SK-N-SH treated with all-trans-retinoic acid at 6 μM for 48 hours (cell line): ENCODE measurements at regions not wholly inside any gene's neighbourhood (a gene's known extent, or its start where the extent isn't known, plus 50 kb on each side); places are given as distances from the start of the nearest gene placed in this dataset.

Experiments used
- ATAC-seq: fragments of 200-7000 bp; cut with Tn5 transposase; 3 replicates; pipeline ENCODE4 v1.9.1; 2020; ENCODE audit warnings: mild to moderate bottlenecking, moderate library complexity
- ARNTL ChIP-seq: fragments of 450-650 bp; formaldehyde crosslinking; IDR thresholded peaks from 2 replicates; pipeline ENCODE4 v1.5.0; 2020; ENCODE audit warnings: low read depth, mild to moderate bottlenecking, moderate library complexity, borderline replicate concordance
- BACH2 ChIP-seq: fragments of 250-450 bp; sonication (Bioruptor Pico); IDR thresholded peaks from 2 replicates; pipeline ENCODE4 v1.9.0; 2021; ENCODE audit warnings: mild to moderate bottlenecking, borderline replicate concordance
- CSDC2 ChIP-seq: fragments of 250-450 bp; sonication (Bioruptor Pico); IDR thresholded peaks from 2 replicates; pipeline ENCODE4 v1.5.0; 2020; ENCODE audit warnings: mild to moderate bottlenecking, moderate library complexity
- ESRRG ChIP-seq: fragments of 250-450 bp; sonication (Bioruptor Pico); IDR thresholded peaks from 2 replicates; pipeline ENCODE4 v1.6.1; 2021; ENCODE audit warnings: mild to moderate bottlenecking
- GLIS3 ChIP-seq: fragments of 250-450 bp; sonication (Bioruptor Pico); IDR thresholded peaks from 2 replicates; pipeline ENCODE4 v1.5.0; 2020; ENCODE audit warnings: mild to moderate bottlenecking, moderate library complexity
- ISL1 ChIP-seq: fragments of 250-450 bp; sonication (Bioruptor Pico); IDR thresholded peaks from 2 replicates; pipeline ENCODE4 v2.1.2; 2022; ENCODE audit warnings: mild to moderate bottlenecking, moderate library complexity
- OSR1 ChIP-seq: fragments of 250-450 bp; sonication (Bioruptor Pico); IDR thresholded peaks from 2 replicates; pipeline ENCODE4 v1.8.0; 2022; ENCODE audit warnings: moderate library complexity, mild to moderate bottlenecking, inconsistent platforms
- PATZ1 ChIP-seq: fragments of 250-450 bp; sonication (Bioruptor Pico); IDR thresholded peaks from 2 replicates; pipeline ENCODE4 v1.8.0; 2020; ENCODE audit warnings: mild to moderate bottlenecking, moderate library complexity, borderline replicate concordance
- POU6F1 ChIP-seq: fragments of 250-450 bp; sonication (Bioruptor Pico); IDR thresholded peaks from 2 replicates; pipeline ENCODE4 v1.8.0; 2021; ENCODE audit warnings: low read depth, mild to moderate bottlenecking, moderate library complexity, borderline replicate concordance
- PPARA ChIP-seq: fragments of 250-450 bp; sonication (Bioruptor Pico); IDR thresholded peaks from 2 replicates; pipeline ENCODE4 v1.5.0; 2020; ENCODE audit warnings: mild to moderate bottlenecking, borderline replicate concordance
- RARB ChIP-seq: fragments of 250-450 bp; sonication (Bioruptor Pico); IDR thresholded peaks from 2 replicates; pipeline ENCODE4 v1.8.0; 2021; ENCODE audit warnings: mild to moderate bottlenecking, moderate library complexity
- SNAI2 ChIP-seq: fragments of 250-450 bp; sonication (Bioruptor Pico); IDR thresholded peaks from 2 replicates; pipeline ENCODE4 v1.5.0; 2020; ENCODE audit warnings: mild to moderate bottlenecking, moderate library complexity
- TCF4 ChIP-seq: fragments of 250-450 bp; sonication (Bioruptor Pico); IDR thresholded peaks from 2 replicates; pipeline ENCODE4 v1.8.0; 2021; ENCODE audit warnings: mild to moderate bottlenecking, moderate library complexity, borderline replicate concordance
- TOX ChIP-seq: fragments of 250-450 bp; sonication (Bioruptor Pico); IDR thresholded peaks from 2 replicates; pipeline ENCODE4 v1.8.0; 2021; ENCODE audit warnings: mild to moderate bottlenecking, moderate library complexity, borderline replicate concordance
- TSHZ2 ChIP-seq: fragments of 250-450 bp; sonication (Bioruptor Pico); IDR thresholded peaks from 2 replicates; pipeline ENCODE4 v1.5.0; 2020; ENCODE audit warnings: mild to moderate bottlenecking, moderate library complexity
- ZC3H10 ChIP-seq: fragments of 250-450 bp; sonication (Bioruptor Pico); IDR thresholded peaks from 2 replicates; pipeline ENCODE4 v1.5.1; 2021; ENCODE audit warnings: mild to moderate bottlenecking, moderate library complexity
- ZFP30 ChIP-seq: fragments of 450-650 bp; formaldehyde crosslinking; IDR thresholded peaks from 2 replicates; pipeline ENCODE4 v1.5.0; 2022; ENCODE audit warnings: mild to moderate bottlenecking, moderate library complexity
- ZNF565 ChIP-seq: fragments of 450-650 bp; formaldehyde crosslinking; conservative IDR thresholded peaks from 2 replicates; pipeline ENCODE4 v1.5.0; 2020; ENCODE audit warnings: low read depth, mild to moderate bottlenecking, moderate library complexity
- ZNF70 ChIP-seq: fragments of 450-650 bp; formaldehyde crosslinking; IDR thresholded peaks from 2 replicates; pipeline ENCODE4 v1.5.0; 2020; ENCODE audit warnings: mild to moderate bottlenecking, moderate library complexity
- ZNF8 ChIP-seq: fragments of 450-650 bp; formaldehyde crosslinking; IDR thresholded peaks from 2 replicates; pipeline ENCODE4 v1.5.0; 2020; ENCODE audit warnings: mild to moderate bottlenecking, moderate library complexity
- TF ChIP-seq, protein P1 (sequence below): fragments of 250-450 bp; sonication (Bioruptor Pico); IDR thresholded peaks from 2 replicates; pipeline ENCODE4 v1.5.1; 2021; ENCODE audit warnings: mild to moderate bottlenecking, moderate library complexity
- TF ChIP-seq, protein P2 (sequence below): fragments of 250-450 bp; sonication (Bioruptor Pico); IDR thresholded peaks from 2 replicates; pipeline ENCODE4 v1.5.1; 2020; ENCODE audit warnings: low read depth, mild to moderate bottlenecking, moderate library complexity

DNA sequence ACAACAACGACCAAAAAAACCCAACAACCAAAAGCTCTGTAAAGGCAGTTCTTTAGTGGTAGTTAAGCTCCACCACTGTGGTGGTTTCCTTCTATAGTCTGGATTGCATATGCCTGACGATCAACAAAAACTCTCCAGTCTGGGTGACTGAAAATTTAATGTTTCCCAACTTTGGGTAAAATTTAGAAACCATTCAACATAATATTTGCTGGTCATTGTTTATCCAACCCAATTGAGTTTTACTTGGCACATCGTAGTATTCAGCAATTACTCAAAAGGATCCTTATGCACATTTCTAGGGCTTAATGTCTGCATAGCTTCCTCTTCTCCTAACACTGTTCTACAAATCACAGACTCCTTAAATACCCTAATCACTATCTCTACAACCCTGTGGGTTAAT, 1080.2 kb upstream of the NRXN1 start (continued):
- TF ChIP-seq RARB (CRISPR knock-in tag) (no peak), ISL1 (CRISPR knock-in tag) (no peak), TCF4 (no peak)

DNA sequence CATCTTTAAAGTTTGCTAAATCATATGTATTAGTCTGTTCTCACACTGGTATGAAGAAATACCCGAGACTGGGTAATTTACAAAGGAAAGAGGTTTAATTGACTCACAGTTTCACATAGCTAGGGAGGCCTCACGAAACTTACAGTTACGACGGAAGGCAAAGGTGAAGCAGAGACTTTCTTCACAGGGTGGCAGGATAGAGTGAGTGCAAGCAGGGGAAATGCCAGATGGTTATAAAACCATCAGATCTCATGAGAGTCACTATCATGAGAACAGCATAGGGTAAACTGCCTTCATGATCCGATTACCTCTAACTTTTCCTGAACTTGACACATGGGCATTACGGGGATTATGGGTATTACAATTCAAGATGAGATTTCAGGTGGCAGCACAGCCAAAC, 1075.2 kb upstream of the NRXN1 start:
- ATAC-seq, result no peak
- TF ChIP-seq ARNTL (CRISPR knock-in tag) (no peak), PPARA (CRISPR knock-in tag) (no peak), OSR1 (no peak), BACH2 (CRISPR knock-in tag) (no peak), GLIS3 (CRISPR knock-in tag) (no peak), ZNF70 (no peak), SNAI2 (no peak), ESRRG (CRISPR knock-in tag) (no peak), ZC3H10 (CRISPR knock-in tag) (no peak), TCF4 (no peak)
- TF ChIP-seq, protein P1, sequence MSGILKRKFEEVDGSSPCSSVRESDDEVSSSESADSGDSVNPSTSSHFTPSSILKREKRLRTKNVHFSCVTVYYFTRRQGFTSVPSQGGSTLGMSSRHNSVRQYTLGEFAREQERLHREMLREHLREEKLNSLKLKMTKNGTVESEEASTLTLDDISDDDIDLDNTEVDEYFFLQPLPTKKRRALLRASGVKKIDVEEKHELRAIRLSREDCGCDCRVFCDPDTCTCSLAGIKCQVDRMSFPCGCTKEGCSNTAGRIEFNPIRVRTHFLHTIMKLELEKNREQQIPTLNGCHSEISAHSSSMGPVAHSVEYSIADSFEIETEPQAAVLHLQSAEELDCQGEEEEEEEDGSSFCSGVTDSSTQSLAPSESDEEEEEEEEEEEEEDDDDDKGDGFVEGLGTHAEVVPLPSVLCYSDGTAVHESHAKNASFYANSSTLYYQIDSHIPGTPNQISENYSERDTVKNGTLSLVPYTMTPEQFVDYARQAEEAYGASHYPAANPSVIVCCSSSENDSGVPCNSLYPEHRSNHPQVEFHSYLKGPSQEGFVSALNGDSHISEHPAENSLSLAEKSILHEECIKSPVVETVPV (CRISPR knock-in tag), result no peak

DNA sequence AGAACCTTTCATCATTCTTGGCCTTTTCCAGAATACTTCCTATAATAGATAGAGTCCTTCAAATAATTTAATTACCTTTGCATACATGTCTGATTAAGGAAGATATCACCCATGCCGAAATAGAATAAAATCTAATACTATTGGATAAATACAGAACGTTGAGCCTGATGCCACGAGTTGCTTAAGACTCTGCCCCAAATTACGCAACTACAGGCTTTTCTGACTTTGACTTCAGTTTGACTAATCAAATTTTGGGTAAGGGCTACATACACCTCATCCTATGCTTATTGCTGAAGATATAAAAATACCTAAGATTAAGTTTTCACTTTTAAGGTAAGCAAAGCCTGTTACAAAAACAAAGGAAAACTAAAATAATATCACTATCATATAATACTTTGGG, 1065.1 kb upstream of the NRXN1 start:
- TF ChIP-seq BACH2 (CRISPR knock-in tag), result no peak
- TF ChIP-seq POU6F1 (CRISPR knock-in tag), result no peak
- no peak for TF ChIP-seq TOX (CRISPR knock-in tag)
- TF ChIP-seq ZC3H10 (CRISPR knock-in tag), result no peak
- TF ChIP-seq ZNF8 (CRISPR knock-in tag), result no peak
- TF ChIP-seq, protein P1 (CRISPR knock-in tag), result no peak
- no peak for TF ChIP-seq ZFP30
- TF ChIP-seq ISL1 (CRISPR knock-in tag), result no peak
- no peak for TF ChIP-seq GLIS3 (CRISPR knock-in tag)
- no peak for TF ChIP-seq TSHZ2
- no peak for TF ChIP-seq PATZ1 (CRISPR knock-in tag)
- TF ChIP-seq PPARA (CRISPR knock-in tag), result no peak
- TF ChIP-seq ZNF70, result no peak
- no peak for TF ChIP-seq SNAI2
- TF ChIP-seq ESRRG (CRISPR knock-in tag), result no peak
- no peak for TF ChIP-seq ZNF565 (CRISPR knock-in tag)
- TF ChIP-seq OSR1, result no peak
- TF ChIP-seq TCF4, result no peak
- no peak for ATAC-seq

- ATAC-seq, result no peak
- TF ChIP-seq ZNF70, result no peak
- no peak for TF ChIP-seq ZFP30
- TF ChIP-seq, protein P1 (CRISPR knock-in tag), result no peak
- no peak for TF ChIP-seq RARB (CRISPR knock-in tag)
- no peak for TF ChIP-seq CSDC2 (CRISPR knock-in tag)
- no peak for TF ChIP-seq ESRRG (CRISPR knock-in tag)
- TF ChIP-seq ISL1 (CRISPR knock-in tag), result no peak
- TF ChIP-seq, protein P2, sequence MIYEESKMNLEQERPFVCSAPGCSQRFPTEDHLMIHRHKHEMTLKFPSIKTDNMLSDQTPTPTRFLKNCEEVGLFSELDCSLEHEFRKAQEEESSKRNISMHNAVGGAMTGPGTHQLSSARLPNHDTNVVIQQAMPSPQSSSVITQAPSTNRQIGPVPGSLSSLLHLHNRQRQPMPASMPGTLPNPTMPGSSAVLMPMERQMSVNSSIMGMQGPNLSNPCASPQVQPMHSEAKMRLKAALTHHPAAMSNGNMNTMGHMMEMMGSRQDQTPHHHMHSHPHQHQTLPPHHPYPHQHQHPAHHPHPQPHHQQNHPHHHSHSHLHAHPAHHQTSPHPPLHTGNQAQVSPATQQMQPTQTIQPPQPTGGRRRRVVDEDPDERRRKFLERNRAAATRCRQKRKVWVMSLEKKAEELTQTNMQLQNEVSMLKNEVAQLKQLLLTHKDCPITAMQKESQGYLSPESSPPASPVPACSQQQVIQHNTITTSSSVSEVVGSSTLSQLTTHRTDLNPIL, result no peak
- no peak for TF ChIP-seq TCF4
- no peak for TF ChIP-seq BACH2 (CRISPR knock-in tag)
- TF ChIP-seq ZNF8 (CRISPR knock-in tag), result no peak
- no peak for TF ChIP-seq PPARA (CRISPR knock-in tag)
- TF ChIP-seq TOX (CRISPR knock-in tag), result no peak
These were observed 1052.8 kb upstream of the NRXN1 start for GRCh38 chr2:52084759-52085158.
